Natural killer cell (primary cell): ENCODE measurements at regions not wholly inside any gene's neighbourhood (a gene's known extent, or its start where the extent isn't known, plus 50 kb on each side); places are given as distances from the start of the nearest gene placed in this dataset.

ENCODE experiments used
- ATAC-seq, 3 donors: fragments of 150-1000 bp in 2 of 3; fragments of 200-7000 bp in 1 of 3; cut with Tn5 transposase; 1 replicate in 1 of 3; 2 replicates in 2 of 3; pipeline ENCODE4 v1.10.0; 2021; ENCODE audit warnings: mild to moderate bottlenecking in 2 of 3, moderate library complexity in 2 of 3
- DNase-seq, 2 donors: peaks; one replicate each; pipeline versions ENCODE4 v3.0.0 to v3.0.0-alpha.2; 2013 to 2021; ENCODE audit warnings: mixed read lengths in 1 of 2
- H3K27ac ChIP-seq: one replicate; pipeline ENCODE4 v1.5.1; 2013; ENCODE audit warnings: mild to moderate bottlenecking, low read length
- H3K27me3 ChIP-seq: one replicate; pipeline ENCODE4 v1.6.1; 2013; ENCODE audit warnings: low read length; ENCODE audit not compliant: control insufficient read depth, insufficient read depth
- H3K36me3 ChIP-seq: one replicate; pipeline ENCODE4 v1.6.1; 2013; ENCODE audit warnings: low read length; ENCODE audit not compliant: control insufficient read depth, insufficient read depth
- H3K4me1 ChIP-seq: one replicate; pipeline ENCODE4 v1.6.1; 2013; ENCODE audit warnings: low read length; ENCODE audit not compliant: control insufficient read depth, insufficient read depth
- H3K4me3 ChIP-seq: one replicate; pipeline ENCODE4 v1.5.1; 2013; ENCODE audit warnings: low read length
- H3K9me3 ChIP-seq: one replicate; pipeline ENCODE4 v1.6.1; 2013; ENCODE audit warnings: low read length; ENCODE audit not compliant: control insufficient read depth, insufficient read depth
- H3K27ac Mint-ChIP-seq, 2 donors: one replicate each; pipeline ENCODE4 v1.8.0; 2022; ENCODE audit warnings: mild to moderate bottlenecking in 2 of 2, mixed read lengths in 2 of 2, moderate library complexity in 1 of 2
- H3K27me3 Mint-ChIP-seq, 2 donors: one replicate each; pipeline ENCODE4 v1.8.0; 2022; ENCODE audit warnings: low read depth in 2 of 2, mixed read lengths in 2 of 2
- H3K36me3 Mint-ChIP-seq: one replicate; pipeline ENCODE4 v1.8.0; 2022; ENCODE audit warnings: mixed read lengths
- H3K4me1 Mint-ChIP-seq, 2 donors: one replicate each; pipeline ENCODE4 v1.8.0; 2022; ENCODE audit warnings: mixed read lengths in 2 of 2
- H3K4me3 Mint-ChIP-seq: one replicate; pipeline ENCODE4 v1.8.0; 2022; ENCODE audit warnings: mild to moderate bottlenecking, moderate library complexity, mixed read lengths
- H3K9me3 Mint-ChIP-seq, 2 donors: one replicate each; pipeline ENCODE4 v1.8.0; 2022; ENCODE audit warnings: mixed read lengths in 2 of 2
- whole genome bisulfite sequencing: methylation state at CpG from one replicate; pipeline ENCODE4 v1.1.7; 2013; ENCODE audit warnings: missing lambda C conversion rate; ENCODE audit not compliant: insufficient coverage; 5-methylcytosine and 5-hydroxymethylcytosine counted together
- intact Hi-C: fragments of 100-400 bp; cut with micrococcal nuclease; formaldehyde crosslinking; loops from one replicate; pipeline ENCODE4 v1.14.2; 2022
- TF ChIP-seq, protein P1 (sequence below): fragments of 200-600 bp; IDR thresholded peaks from one replicate; pipeline ENCODE4 v1.8.0; 2022; ENCODE audit warnings: antibody characterized with exemption

DNA sequence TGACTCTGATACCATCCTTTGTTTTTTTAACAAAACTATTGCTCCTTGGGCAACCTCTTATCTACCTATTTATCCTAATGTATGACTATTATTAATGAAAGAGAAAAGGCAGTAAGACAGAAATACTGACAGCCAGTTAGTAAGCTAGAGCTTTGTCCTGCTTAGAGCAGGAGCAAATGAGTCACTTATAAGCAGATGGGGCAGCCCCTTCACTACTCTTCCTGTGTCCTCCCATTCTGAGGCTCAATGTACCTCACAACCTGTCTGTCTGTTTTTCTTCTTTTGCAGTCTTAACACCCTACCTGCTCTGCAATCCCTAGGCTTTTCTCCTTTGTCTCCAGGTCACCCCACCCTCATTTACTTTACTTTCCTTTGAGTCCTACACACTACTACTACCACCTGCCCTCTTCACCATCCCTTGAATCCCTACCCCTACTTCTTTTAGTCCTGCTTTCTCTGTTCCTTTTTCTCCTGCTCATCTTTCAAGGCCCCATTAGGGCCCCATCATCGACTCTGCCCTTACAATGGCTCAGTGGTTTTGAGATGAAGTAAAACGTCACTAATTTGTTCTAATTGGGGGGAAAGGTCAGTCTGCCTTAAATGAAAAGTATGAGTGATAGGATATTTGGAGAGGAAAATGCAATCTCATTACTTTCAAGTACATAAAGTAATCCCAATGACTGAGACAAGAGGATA lies 294.3 kb downstream of the GUCY2F start:
- Mint-ChIP-seq H3K4me3 (no peak overlapping the region), H3K36me3 (no peaks in the 10 kb centered on the region), H3K4me1 (no peaks in the 10 kb centered on the region), H3K27me3 (no peaks in the 10 kb centered on the region), H3K9me3 (peaks cover 7 to 9% of the 10 kb centered on the region in 2 donors), H3K27ac (no peak overlapping the region)
- no peak for ATAC-seq
- no peak overlapping the region for H3K27ac ChIP-seq
- 80% methylated on average over 1 of the region's 2 CpGs for WGBS
- H3K4me1 ChIP-seq, result no peaks in the 10 kb centered on the region
- intact Hi-C loops, result no loop called here
- no peaks in the 10 kb centered on the region for H3K27me3 ChIP-seq
- H3K36me3 ChIP-seq, result no peaks in the 10 kb centered on the region
- no peaks in the 10 kb centered on the region for H3K9me3 ChIP-seq
- H3K4me3 ChIP-seq, result no peak overlapping the region
- no peak for DNase-seq
- TF ChIP-seq, protein P1, sequence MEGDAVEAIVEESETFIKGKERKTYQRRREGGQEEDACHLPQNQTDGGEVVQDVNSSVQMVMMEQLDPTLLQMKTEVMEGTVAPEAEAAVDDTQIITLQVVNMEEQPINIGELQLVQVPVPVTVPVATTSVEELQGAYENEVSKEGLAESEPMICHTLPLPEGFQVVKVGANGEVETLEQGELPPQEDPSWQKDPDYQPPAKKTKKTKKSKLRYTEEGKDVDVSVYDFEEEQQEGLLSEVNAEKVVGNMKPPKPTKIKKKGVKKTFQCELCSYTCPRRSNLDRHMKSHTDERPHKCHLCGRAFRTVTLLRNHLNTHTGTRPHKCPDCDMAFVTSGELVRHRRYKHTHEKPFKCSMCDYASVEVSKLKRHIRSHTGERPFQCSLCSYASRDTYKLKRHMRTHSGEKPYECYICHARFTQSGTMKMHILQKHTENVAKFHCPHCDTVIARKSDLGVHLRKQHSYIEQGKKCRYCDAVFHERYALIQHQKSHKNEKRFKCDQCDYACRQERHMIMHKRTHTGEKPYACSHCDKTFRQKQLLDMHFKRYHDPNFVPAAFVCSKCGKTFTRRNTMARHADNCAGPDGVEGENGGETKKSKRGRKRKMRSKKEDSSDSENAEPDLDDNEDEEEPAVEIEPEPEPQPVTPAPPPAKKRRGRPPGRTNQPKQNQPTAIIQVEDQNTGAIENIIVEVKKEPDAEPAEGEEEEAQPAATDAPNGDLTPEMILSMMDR, result no peak

DNA sequence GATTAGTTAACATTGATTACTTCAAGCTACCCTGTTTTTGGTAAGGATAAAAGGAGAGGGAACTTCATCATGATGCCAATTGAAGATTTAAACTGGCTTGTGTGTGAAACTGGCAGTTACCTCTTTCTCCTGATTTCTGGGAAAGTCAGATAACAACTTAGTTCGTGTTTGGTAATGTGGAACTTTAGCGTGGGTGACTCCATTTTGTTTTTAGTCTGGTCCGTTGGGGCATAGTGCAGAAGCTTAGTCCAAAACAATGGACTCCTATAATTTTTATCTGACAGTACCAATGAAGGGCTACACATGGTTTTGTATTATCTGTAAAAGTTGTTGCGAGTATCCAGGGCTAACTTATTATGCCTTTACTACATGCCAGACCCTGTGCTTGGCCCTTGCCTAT lies 294.9 kb downstream of the GUCY2F start:
- no CpG with 5 or more reads among the region's 4 CpGs for WGBS
- H3K9me3 ChIP-seq, result no peaks in the 10 kb centered on the region
- H3K27ac Mint-ChIP-seq, result no peak overlapping the region
- ATAC-seq (no peak), DNase-seq (no peak)
- H3K27me3 ChIP-seq, result no peaks in the 10 kb centered on the region
- H3K4me1 ChIP-seq, result no peaks in the 10 kb centered on the region
- H3K4me1 Mint-ChIP-seq, result no peaks in the 10 kb centered on the region
- TF ChIP-seq, protein P1, result no peak
- H3K27me3 Mint-ChIP-seq, result no peaks in the 10 kb centered on the region
- no peaks in the 10 kb centered on the region for H3K36me3 Mint-ChIP-seq
- no peak overlapping the region for H3K27ac ChIP-seq
- H3K4me3 Mint-ChIP-seq, result no peak overlapping the region
- intact Hi-C loops, result no loop called here
- H3K9me3 Mint-ChIP-seq, result peaks cover 7 to 12% of the 10 kb centered on the region in 2 donors
- H3K36me3 ChIP-seq, result no peaks in the 10 kb centered on the region
- no peak overlapping the region for H3K4me3 ChIP-seq

DNA sequence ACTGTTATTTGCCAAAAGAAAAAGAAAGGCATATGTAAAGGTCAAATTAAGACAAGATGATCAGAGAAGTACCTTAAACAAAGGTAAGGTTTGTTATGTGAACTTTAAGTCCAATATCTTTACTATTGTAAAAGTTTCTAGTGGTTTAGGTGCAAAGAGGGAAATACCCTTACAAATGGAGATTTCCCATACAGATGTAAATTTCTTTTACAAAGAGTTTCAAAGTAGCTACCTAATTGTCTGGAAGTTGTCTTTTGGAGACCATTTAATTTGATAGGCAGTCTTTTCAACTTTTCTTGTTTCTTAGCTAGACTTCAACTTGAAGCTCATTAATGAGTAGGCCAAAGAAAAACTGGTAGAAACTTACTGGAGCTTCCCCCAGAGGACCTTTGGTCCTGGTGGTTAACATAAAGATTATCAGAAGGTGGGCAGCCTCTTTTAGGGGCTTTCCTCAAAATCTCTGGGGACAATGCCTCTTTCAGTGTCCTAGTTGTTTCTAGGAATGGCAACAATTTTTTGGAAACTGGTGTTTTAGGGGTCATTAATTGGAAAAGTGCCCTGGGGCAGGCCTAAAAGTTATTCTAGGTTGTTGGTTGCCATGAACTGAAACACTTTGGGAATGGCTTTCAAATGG lies 297.3 kb downstream of the GUCY2F start:
- H3K27me3 Mint-ChIP-seq, result no peaks in the 10 kb centered on the region
- no peak overlapping the region for H3K27ac ChIP-seq
- no peaks in the 10 kb centered on the region for H3K27me3 ChIP-seq
- H3K4me1 Mint-ChIP-seq, result no peaks in the 10 kb centered on the region
- DNase-seq (no peak), ATAC-seq (no peak)
- no peak overlapping the region for H3K27ac Mint-ChIP-seq
- H3K36me3 Mint-ChIP-seq, result no peaks in the 10 kb centered on the region
- no peaks in the 10 kb centered on the region for H3K4me1 ChIP-seq
- no peak overlapping the region for H3K4me3 Mint-ChIP-seq
- H3K9me3 ChIP-seq, result no peaks in the 10 kb centered on the region
- intact Hi-C loops, result no loop called here
- no peak overlapping the region for H3K4me3 ChIP-seq
- no peaks in the 10 kb centered on the region for H3K36me3 ChIP-seq
- H3K9me3 Mint-ChIP-seq, result peaks cover 3 to 21% of the 10 kb centered on the region in 2 donors
- TF ChIP-seq, protein P1, result no peak
